GM18873 (cell line): ENCODE measurements at regions not wholly inside any gene's neighbourhood (a gene's known extent, or its start where the extent isn't known, plus 50 kb on each side); places are given as distances from the start of the nearest gene placed in this dataset.

Source experiments
- ATAC-seq: cut with Tn5 transposase; IDR thresholded peaks from one replicate; pipeline ENCODE4 v1.9.1; 2021; ENCODE audit warnings: mild to moderate bottlenecking, moderate library complexity, moderate number of reproducible peaks; ENCODE audit not compliant: unreplicated experiment, low FRiP score

DNA sequence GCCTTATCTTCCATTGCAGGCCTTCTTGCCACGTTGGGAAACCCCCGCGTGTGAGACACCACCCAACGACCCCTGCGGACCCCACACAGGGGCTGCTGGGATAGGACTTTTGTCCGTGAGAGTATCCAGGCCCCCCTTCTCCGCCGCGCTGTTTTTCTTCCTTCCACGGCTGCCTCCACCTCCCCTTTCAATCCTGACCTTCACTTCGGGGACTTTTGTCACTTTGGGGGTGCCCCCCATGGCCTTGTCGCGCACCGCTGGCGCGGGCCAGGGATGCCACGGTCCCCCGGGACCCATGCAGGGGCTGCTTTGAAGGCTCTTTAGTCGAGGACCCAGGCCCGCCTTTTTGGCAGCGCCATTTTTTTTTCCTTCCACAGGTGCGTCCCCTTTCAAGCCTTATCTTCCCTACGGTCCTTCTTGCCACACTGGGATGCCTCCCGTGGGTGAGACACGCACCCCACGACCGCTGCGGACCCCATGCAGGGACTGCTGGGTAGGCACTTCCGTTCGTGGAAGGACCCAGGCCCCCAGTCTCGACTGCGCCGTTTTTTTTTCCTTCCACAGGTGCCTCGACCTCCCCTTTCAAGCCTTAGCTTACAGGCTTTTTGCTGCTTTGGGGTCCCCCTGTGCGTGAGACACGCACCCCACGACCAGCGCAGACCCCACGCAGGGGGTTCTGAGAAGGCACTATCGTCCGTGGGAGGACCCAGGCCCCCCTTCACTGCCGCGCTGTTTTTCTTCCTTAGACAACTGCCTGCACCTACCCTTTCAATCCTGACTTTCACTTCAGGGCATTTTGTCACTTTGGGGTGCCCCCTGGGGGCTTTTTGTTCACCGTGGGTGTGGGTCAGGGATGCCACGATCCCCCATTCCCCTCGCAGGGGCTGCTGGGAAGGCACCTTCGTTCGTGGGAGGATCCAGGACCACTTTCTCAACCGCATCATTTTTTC lies 267.4 kb downstream of the ALG10 start:
- no peak for ATAC-seq

DNA sequence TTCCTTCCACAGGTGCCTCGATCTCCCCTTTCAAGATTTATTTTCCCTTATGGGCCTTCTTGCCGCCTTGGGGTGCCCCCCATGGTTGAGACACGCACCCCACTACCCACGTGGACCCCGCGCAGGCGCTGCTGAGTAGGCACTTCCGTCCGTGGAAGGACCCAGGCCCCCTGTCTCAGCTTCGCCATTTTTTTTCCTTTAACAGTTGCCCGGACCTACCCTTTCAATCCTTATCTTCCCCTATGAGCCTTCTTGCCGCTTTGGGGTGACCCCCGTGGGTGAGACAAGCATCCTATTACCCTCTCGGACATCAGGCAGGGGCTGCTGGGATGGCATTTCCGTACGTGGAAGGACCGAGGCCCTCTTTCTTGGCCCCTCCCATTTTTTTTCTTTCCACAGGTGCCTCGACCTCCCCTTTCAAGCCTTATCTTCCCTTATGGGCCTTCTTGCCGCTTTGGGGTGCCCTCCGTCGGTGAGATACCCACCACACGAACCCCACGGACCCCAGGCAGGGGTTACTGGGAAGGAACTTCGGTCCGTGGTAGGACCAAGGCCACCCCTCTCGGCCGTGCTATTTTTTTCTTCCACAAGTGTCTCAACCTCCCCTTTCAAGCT lies 268.2 kb downstream of the ALG10 start:
- ATAC-seq, result no peak

DNA sequence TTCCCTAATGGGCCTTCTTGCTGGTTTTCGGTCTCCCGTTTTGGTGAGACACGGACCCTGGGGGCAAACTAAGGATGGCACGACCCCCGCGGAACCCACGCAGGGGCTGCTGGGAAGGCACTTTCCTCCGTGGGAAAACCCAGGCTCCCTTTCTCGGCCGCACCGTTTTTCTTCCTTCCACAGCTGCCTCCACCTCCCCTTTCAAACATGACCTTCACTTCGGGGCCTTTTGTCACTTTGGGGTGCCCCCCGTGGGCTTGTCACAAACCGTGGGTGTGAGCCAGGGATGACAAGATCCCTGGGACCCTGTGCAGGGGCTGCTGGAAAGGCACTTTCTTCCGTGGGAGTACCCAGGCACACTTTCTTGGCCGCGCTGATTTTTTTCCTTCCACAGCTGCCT lies 268.7 kb downstream of the ALG10 start:
- no peak for ATAC-seq

DNA sequence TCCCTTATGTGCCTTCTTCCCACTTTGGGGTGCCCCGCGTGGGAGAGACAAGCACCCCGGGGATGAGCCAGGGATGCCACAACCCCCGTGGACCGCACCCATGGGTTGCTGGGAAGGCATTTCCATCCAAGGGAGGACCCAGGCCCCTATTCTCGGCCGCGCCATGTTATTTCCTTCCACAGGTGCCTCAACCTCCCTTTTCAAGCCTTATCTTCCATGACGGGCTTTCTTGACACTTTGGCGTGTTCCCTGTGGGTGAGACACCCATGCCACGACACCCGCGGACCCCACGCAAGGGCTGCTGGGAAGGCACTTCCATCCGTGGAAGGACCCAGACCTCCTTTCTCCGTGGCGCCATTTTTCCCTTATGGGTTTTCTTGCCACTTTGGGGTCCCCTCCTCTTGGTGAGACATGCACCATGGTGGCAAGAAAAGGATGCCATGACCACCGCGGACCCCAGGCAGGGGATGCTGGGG lies 269.2 kb downstream of the ALG10 start:
- no peak for ATAC-seq

DNA sequence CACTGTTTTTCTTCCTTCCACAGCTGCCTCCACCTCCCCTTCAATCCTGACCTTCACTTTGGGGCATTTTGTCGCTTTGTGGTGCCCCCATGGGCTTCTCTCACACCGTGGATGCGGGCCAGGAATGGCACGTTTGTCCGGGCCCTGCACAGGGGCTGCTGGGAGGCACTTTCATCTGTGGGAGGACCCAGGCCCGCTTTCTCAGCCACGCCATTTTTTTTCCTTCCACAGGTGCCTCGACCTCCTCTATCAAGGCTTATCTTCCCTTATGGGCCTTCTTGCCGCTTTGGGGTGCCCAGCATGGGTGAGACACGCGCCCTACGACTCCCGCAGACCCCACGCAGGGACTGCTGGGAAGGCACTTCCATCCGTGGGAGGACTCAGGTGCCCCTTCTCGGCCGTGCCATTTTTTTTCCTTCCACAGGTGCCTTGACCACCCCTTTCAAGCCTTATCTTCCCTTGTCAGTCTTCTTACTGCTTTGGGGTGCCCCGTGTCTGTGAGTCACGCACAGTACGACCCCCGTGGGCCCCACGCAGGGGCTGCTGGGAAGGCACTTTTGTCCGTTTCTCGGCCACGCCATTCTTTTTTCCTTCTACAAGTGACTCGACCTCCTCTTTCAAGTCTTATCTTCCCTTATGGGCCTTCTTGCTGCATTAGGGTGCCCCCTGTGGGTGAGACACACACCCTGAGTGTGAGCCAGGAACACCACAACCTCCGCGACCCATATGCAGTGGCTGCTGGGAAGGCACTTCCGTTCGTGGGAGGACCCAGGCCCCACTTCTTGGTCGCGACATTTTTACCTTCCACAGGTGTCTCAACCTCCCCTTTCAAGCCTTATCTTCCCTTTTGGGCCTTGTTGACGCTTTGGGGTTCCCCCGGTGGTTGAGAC lies 270.7 kb downstream of the ALG10 start:
- no peak for ATAC-seq

DNA sequence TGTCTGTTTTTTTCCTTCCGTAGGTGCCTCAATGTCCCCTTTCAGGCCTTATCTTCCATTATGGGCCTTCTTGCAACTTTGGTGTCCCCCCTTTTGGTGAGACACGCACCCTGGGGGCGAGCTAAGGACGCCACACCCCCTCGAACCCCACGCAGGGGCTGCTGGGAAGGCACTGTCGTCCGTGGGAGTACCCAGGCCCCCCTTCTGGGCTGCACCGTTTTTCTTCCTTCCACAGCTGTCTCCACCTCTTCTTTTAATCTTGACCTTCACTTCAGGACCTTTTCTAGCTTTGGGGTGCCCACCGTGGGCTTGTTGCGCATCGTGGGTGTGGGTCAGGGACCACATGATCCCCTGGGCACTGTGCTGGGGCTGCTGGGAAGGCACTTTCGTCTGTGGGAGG lies 271.8 kb downstream of the ALG10 start:
- ATAC-seq, result no peak

DNA sequence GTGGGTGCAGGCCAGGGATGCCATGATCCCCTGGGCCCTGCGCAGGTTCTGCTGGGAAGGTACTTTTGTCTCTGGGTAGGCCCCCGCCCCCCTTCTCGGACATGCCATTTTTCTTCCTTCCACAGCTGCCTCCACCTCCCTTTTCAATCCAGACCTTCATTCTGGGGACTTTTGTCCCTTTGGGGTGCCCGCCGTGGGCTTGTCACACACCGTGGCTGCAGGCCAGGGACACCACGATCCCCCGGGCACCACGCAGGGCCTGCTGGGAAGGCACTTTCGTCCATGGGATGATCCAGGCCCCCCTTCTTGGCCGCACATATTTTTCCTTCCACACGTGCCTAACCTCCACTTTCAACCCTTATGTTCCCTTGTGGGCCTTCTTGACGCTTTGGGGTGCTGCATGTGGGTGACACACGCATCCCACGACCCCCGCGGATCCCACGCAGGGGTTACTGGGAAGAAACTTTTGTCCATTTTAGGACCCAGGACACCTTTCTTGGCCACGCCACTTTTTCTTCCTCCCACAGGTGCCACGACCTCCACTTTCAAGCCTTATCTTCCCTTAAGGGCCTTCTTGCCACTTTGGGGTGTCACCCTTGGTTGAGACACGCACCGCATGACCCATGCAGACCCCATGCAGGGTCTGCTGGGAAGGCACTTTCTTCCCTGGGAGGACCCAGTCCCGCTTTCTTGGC lies 272.5 kb downstream of the ALG10 start:
- no peak for ATAC-seq

DNA sequence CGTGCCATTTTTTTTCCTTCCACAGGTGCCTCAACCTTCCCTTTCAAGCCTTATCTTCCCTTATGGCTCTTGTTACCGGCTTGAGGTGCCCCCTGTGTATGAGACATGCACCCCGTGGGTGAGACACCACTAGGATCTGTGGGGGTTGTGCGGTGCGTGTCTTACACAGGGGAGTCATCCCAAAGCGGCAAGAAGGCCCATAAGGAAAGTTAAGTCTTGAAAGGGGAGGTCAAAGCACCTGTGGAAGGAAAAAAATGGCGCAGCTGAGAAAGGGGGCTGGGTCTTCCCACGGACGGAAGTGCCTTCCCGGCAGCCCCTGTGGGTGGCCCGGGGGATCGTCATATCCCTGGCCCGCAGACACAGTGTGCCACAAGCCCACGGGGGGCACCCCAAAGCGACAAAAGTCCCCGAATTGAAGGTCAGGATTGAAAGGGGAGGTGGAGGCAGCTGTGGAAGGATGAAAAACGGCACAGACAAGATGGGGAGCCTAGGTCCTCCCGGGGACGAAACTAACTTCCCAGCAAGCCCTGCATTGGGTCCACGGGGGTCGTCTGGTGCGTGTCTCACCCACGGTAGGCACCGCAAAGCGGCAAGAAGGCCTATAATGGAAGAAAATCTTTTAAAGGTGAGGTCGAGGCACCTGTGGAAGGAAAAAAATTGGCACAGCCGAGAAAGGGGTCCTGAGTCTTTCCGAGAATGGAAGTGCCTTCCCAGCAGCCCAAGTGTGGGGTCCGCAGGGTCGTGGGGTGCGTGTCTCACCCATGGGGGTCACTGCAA lies 273.3 kb downstream of the ALG10 start:
- ATAC-seq, result no peak

DNA sequence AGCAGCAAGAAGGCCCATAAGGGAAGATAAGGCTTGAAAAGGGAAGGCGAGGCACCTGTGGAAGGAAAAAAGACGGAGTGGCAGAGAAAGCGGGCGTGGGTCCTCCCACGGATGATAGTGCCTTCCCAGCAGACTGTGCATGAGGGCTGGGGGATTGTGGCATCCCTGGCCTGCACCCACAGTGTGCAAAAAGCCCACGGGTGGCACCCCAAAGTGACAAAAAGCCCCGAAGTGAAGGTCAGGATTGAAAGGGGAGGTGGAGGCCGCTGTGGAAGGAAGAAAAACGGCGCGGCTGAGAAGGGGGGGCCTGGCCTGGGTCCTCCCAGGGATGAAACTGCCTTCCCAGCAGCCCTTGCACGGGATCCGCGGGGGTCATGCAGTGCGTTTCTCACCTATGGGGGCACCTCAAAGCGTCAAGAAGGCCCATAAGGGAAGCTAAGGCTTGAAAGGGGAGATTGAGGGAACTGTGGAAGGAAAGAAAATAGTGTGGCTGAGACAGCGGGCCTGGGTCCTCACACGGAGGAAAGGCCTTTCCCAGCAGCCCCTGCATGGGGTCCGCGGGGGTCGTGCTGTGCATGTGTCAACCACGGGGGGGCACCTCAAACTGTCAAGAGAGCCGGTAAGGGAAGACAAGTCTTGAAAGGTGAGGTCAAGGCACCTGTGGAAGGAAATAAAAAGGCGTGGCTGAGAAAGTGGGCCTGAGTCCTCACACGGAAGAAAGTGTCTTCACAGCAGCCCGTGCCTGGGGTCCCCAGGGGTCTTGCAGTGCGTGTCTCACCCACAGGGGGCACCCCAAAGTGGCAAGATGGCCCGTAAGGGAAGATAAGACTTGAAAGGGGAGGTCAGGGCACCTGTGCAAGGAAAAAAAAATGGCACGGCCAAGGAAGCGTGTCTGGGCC lies 274.1 kb downstream of the ALG10 start:
- no peak for ATAC-seq

DNA sequence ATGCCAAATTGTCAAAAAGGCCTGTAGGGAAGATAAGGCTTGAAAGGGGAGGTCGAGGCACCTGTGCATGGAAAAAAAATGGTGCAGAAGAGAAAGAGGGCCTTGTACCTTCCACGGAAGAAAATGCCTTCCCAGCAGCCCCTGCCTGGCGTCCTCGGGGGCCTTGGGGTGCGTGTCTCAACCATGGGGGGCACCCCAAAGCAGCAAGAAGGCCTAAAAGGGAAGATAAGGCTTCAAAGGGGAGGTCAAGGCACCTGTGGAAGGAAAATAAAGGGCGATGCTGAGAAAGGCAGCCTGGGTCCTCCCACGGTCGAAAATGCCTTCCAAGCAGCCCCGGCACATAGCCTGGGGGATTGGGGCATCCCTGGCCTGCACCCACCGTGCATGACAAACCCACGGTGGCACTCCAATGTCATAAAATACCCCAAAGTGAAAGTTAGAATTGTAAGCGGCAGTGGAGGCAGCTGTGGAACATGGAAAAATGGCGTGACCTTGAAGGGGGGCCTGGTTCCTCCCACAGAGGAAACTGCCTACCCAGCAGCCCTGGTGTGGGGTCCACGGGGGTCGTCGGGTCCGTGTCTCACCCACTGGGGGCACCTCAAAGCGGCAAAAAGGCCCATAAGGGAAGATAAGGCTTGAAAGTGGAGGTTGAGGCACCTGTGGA lies 275.0 kb downstream of the ALG10 start:
- ATAC-seq, result no peak

DNA sequence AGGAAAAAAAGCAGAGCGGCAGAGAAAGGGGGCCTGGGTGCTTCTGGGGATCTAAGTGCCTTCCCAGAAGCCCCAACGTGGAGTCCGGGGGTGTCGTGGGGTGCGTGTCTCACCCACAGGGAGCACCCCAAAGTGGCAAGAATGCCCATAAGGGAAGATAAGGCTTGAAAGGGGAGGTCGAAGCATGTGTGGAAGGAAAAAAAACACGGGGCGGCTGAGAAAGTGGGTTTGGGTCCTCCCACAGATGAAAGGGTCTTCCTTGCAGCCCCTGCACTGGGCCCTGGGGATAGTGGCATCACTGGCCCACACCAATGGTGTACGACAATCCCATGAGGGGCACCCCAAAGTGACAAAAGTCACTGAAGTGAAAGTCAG lies 275.5 kb downstream of the ALG10 start:
- no peak for ATAC-seq

DNA sequence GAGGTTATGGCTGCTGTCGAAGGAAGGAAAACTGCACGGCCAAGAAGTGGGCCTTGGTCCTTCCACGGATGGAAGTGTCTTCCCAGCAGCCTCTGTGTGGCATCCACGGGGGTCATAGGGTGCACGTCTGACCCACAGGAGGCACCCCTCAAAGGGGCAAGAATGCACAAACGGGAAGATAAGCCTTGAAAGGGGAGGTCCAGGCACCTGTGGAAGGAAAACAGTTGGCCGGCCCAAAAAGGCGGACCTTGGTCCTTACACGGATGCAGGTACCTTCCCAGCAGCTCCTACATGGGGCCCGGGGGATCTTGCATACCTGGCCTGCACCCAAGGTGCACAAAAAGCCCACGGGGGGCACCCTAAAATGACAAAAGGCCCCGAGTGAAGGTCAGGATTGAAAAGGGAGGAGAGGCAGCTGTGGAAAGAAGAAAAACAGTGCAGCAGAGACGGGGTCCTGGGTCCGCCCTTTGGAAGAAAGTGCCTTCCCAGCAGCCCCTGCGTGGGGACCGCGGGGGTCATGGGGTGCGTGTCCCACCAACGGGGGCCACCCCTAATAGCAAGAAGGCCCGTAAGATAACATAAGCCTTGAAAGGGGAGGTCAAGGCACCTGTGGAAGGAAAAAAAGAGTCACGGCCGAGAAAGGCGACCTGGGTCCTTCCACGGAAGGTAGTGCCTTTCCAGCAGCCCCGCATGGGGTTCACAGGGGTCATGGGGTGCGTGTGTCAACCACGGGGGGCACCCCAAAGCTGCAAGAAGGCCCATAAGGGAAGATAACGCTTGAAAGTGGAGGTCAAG lies 276.1 kb downstream of the ALG10 start:
- ATAC-seq, result no peak

DNA sequence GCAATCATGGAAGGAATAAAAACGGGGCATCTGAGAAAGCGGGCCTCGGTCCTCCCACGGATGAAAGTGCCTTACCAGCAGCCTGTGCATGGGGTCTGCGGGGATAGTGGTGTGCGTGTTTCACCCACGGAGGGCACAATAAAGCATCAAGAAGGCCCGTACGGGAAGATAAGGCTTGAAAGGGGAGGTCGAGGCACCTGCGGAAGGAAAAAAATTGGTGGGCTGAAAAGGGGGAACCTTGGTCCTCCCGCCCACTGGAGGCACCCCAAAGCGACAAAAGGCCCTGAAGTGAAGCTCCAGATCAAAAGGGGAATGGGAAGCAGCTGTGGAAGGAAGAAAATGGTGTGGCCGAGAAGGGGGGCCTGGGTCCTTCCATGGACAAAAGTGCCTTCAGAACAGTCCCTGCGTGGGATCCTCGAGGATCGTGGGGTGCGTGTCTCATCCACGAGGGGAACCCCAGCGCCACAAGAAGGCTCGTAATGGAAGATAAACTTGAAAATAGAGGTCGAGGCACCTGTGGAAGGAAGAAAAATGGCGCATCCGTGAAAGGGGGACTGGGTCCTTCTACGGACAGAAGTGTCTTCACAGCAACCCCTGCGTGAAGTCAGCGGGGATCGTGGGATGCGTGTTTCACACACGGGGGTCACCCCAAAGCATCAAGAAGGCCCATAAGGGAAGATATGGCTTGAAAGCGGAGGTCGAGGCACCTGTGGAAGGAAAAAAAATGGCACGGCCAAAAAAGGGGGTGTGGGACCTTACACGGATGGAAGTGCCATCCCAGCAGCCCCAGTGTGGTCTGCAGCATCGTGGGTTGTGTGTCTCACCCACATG lies 276.9 kb downstream of the ALG10 start:
- ATAC-seq, result no peak

DNA sequence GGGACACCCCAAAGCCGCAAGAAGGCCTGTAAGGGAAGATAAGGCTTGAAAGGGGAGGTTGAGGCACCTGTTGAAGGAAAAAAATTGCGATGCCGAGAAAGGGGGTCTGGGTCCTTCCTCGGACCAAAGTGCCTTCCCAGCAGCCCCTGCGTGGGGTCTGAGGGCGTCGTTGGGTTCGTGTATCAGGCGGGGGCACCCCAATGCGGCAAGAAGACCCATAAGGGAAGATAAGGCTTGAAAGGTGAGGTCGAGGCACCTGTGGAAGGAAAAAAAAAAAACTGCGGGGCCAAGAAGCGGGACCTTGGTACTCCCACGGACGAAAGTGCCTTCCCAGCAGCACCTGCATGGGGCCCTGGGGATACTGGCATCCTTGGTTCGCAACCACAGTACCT lies 277.5 kb downstream of the ALG10 start:
- no peak for ATAC-seq

DNA sequence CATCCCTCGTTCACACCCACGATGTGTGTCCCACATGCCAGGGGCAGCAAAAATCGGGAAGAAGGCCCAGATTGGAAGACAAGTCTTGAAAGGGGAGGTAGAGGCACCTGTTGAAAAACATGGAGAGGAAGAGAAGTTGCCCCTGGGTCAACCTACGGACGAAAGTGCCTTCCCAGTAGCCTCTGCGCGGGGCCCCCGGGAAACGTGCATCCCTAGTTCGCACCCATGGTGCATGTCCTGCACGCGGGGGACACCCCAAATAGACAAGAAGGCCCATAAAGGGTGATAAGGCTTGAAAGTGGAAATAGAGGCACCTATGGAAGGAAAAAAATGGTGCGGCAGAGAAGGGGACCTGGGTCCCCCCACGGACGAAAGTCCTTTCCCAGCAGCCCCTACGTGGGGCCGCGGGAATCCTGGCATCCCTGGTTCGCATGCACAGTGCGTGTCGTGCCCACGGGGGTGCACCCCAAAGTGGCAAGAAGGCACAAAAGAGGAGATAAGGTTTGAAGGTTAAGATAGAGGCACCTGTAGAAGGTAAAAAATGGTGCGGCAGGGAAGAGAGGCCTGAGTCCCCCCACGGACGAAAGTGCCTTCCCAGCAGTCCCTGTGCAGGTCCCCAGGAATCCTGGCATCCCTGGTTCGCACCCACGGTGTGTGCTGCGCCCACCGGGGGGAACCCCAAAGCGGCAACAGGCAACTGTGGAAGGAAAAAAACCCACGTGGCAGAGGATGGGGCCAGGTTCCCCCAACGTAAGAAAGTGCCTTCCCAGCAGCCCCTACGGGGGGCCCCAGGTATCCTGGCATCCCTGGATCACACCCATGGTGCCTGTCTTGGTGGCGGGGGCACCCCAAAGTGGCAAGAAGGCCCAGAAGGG lies 278.3 kb downstream of the ALG10 start:
- ATAC-seq, result no peak
